Panc1 (cell line): ENCODE measurements at regions not wholly inside any gene's neighbourhood (a gene's known extent, or its start where the extent isn't known, plus 50 kb on each side); places are given as distances from the start of the nearest gene placed in this dataset.

Experiments
- ATAC-seq: fragments of 200-7000 bp; cut with Tn5 transposase; 2 replicates; pipeline ENCODE4 v1.9.1; 2020; ENCODE audit warnings: mild to moderate bottlenecking, moderate library complexity
- BruUV-seq: library from RNA; stranded (reverse); fragments of 400-500 nt; replicated peaks from 2 replicates; lab custom pipeline; 2021; lab: Mats Ljungman, UMichigan
- CTCF ChIA-PET: fragments of 300-600 bp; sonication (Branson Sonifier 250); formaldehyde crosslinking; loops from one replicate; lab custom pipeline; 2022; ENCODE audit warnings: antibody characterized with exemption; lab: Charles Lee
- POLR2A ChIA-PET: fragments of 300-600 bp; sonication (Branson Sonifier 250); formaldehyde crosslinking; loops from one replicate; lab custom pipeline; 2022; ENCODE audit warnings: antibody characterized with exemption; lab: Charles Lee
- DNase-seq: peaks from one replicate; pipeline ENCODE4 v3.0.0-alpha.2; 2010; ENCODE audit warnings: low read depth, low spot score
- H3K27ac ChIP-seq: 2 replicates; pipeline ENCODE4 v1.5.1; 2011; ENCODE audit warnings: mild to moderate bottlenecking, low read length, inconsistent platforms
- H3K27me3 ChIP-seq: fragments of 200-500 bp; sonication (Bioruptor generic); 2 replicates; pipeline ENCODE4 v1.6.0; 2014; ENCODE audit warnings: low read length, inconsistent platforms; ENCODE audit not compliant: control insufficient read depth, insufficient read depth
- H3K36me3 ChIP-seq: fragments of 200-500 bp; sonication (Bioruptor generic); 2 replicates; pipeline ENCODE4 v1.5.1; 2014; ENCODE audit warnings: inconsistent platforms, mild to moderate bottlenecking, low read length, moderate library complexity; ENCODE audit not compliant: control insufficient read depth, insufficient read depth
- H3K4me1 ChIP-seq: 2 replicates; pipeline ENCODE4 v1.5.1; 2011; ENCODE audit warnings: inconsistent platforms, mild to moderate bottlenecking, low read length, moderate library complexity; ENCODE audit not compliant: control insufficient read depth, insufficient read depth
- H3K4me3 ChIP-seq, 2 experiments: 2 replicates each; pipeline ENCODE4 v1.5.1; 2011 to 2012; ENCODE audit warnings: low read depth in 2 of 2, low read length in 2 of 2, mild to moderate bottlenecking in 2 of 2, inconsistent platforms in 1 of 2, moderate library complexity in 1 of 2
- H3K9me3 ChIP-seq: fragments of 200-500 bp; sonication (Bioruptor generic); 2 replicates; pipeline ENCODE4 v1.5.1; 2014; ENCODE audit warnings: low read depth, mild to moderate bottlenecking, inconsistent platforms, low read length, moderate library complexity; ENCODE audit not compliant: control insufficient read depth, insufficient read depth
- CTCF ChIP-seq: fragments of 450-650 bp; IDR thresholded peaks from 2 replicates; pipeline ENCODE4 v1.5.1; 2017; ENCODE audit warnings: mild to moderate bottlenecking
- POLR2AphosphoS5 ChIP-seq: IDR thresholded peaks from 2 replicates; pipeline ENCODE4 v1.6.1; 2012; ENCODE audit warnings: mild to moderate bottlenecking, low read depth, low read length, moderate library complexity
- REST ChIP-seq, 2 experiments: IDR thresholded peaks; 2 replicates each; pipeline ENCODE4 v1.6.1; 2011 to 2012; ENCODE audit warnings: low read depth in 2 of 2, control low read depth in 1 of 2, low read length in 1 of 2, mild to moderate bottlenecking in 1 of 2, moderate library complexity in 1 of 2; ENCODE audit not compliant: insufficient read depth in 1 of 2
- SIN3A ChIP-seq: IDR thresholded peaks from 2 replicates; pipeline ENCODE4 v1.6.1; 2012; ENCODE audit warnings: low read depth, mild to moderate bottlenecking, low read length, moderate library complexity, borderline replicate concordance; ENCODE audit not compliant: insufficient read depth
- TCF7L2 ChIP-seq: IDR thresholded peaks from 2 replicates; pipeline ENCODE4 v1.6.1; 2011; ENCODE audit warnings: mild to moderate bottlenecking, low read depth, low read length, inconsistent platforms
- in situ Hi-C: cut with HindIII; loops from 2 replicates; pipeline ENCODE4 v1.10.0; 2016; ENCODE audit warnings: low sequenced_read_pairs, low pct_unique_long_range_greater_than_20kb
- intact Hi-C: fragments of 100-400 bp; cut with micrococcal nuclease; formaldehyde crosslinking; loops from one replicate; pipeline ENCODE4 v1.10.0; 2022; ENCODE audit not compliant: unreplicated experiment

DNA sequence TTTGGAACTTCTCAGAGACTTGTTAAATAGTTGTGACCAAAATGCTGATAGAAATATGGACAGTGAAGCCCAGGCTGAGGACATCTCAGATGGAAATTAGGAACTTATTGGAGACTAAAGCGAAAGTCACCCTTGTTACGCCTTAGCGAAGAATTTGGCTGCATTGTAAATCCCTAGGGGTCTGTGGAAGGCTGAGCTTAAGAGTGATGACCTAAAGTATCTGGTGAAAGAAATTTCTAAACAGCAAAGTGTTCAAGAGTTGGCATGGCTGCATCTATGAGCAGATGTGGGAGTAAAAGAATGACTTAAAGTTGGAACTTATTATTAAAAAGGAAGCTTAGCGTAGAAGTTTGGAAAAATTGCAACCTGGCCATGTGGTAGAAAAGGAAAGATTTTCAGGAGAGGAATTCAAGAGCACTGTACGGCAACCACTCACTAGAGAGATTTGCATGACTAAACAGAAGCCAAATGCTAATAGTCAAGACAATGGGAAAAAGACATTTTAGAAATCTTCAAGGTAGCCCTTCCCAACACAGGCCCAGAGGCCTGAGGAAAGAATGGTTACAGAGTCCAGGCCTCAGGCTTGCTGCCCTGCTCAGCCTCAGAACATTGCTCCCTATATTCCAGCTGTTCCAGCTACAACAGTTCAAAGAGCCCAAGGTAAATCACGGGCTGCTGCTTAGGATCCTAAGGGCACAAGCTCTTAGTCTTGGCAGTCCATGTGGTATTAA lies 61.6 kb upstream of the TNFRSF21 start:
- ChIA-PET CTCF (no interaction called here), POLR2A (no interaction called here)
- DNase-seq = no peak
- in situ Hi-C loops = no loop called here
- no peak for TF ChIP-seq POLR2AphosphoS5
- no peak for TF ChIP-seq TCF7L2
- no peak for TF ChIP-seq SIN3A
- TF ChIP-seq CTCF = no peak
- no peak for TF ChIP-seq REST (IDR thresholded peaks at IDR 0.05; ENCODE audit: insufficient read depth in 1 of 2, low read depth in 2 of 2, low read length in 1 of 2)
- no TSS peak for BruUV-seq
- intact Hi-C loops = no loop called here
- ATAC-seq = no peak
- no peak overlapping the region for H3K4me3 ChIP-seq
- no peaks in the 10 kb centered on the region for H3K4me1 ChIP-seq
- H3K27me3 ChIP-seq = no peaks in the 10 kb centered on the region
- no peaks in the 10 kb centered on the region for H3K9me3 ChIP-seq
- H3K36me3 ChIP-seq = no peaks in the 10 kb centered on the region
- H3K27ac ChIP-seq = no peak overlapping the region

DNA sequence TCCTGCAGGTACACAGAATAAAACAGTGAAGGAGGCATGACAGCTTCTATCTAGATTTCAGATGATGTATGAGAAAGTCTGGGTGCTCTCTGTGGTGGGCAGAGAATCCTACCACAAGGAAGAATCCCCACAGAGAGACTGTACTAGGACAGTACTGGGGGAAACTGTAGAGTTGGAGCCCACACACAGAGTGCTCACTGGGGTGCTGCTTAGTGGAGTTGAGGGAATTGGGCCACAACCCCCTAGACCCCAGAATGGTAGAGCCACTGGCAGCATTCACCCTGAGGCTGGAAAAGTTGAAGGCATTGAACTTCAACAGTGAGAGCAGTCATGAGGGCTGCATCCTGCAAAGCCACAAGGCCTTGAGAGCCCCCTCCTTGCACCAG lies 62.2 kb upstream of the TNFRSF21 start:
- H3K4me1 ChIP-seq = no peaks in the 10 kb centered on the region
- ATAC-seq (no peak), DNase-seq (no peak)
- CTCF ChIA-PET = no interaction called here
- no peaks in the 10 kb centered on the region for H3K27me3 ChIP-seq
- no peaks in the 10 kb centered on the region for H3K9me3 ChIP-seq
- TF ChIP-seq REST (IDR thresholded peaks at IDR 0.05; ENCODE audit: insufficient read depth in 1 of 2, low read depth in 2 of 2, low read length in 1 of 2) (no peak), TCF7L2 (no peak), POLR2AphosphoS5 (no peak), CTCF (no peak)
- POLR2A ChIA-PET = no interaction called here
- intact Hi-C loops = no loop called here
- no peak overlapping the region for H3K4me3 ChIP-seq
- no peak overlapping the region for H3K27ac ChIP-seq
- in situ Hi-C loops = no loop called here
- no TSS peak for BruUV-seq
- no peaks in the 10 kb centered on the region for H3K36me3 ChIP-seq
